PC-3 (cell line): ENCODE measurements at regions not wholly inside any gene's neighbourhood (a gene's known extent, or its start where the extent isn't known, plus 50 kb on each side); places are given as distances from the start of the nearest gene placed in this dataset.

Source experiments
- CTCF ChIP-seq: fragments of 300-600 bp; sonication (generic); conservative IDR thresholded peaks from 2 replicates; pipeline ENCODE4 v1.5.1; 2017; ENCODE audit warnings: antibody characterized with exemption, low read depth, mild to moderate bottlenecking, low read length
- EZH2phosphoT487 ChIP-seq: fragments of 300-600 bp; sonication (generic); IDR thresholded peaks from 2 replicates; pipeline ENCODE4 v1.6.1; 2018; ENCODE audit warnings: mild to moderate bottlenecking, antibody characterized with exemption, low read length, borderline replicate concordance

GRCh38 chr14:38016497-38016896, 191.2 kb upstream of the SSTR1 start:
- TF ChIP-seq CTCF (peak; percentile 68), EZH2phosphoT487 (no peak)
